NCI-H2107 (cell line): ENCODE measurements at regions not wholly inside any gene's neighbourhood (a gene's known extent, or its start where the extent isn't known, plus 50 kb on each side); places are given as distances from the start of the nearest gene placed in this dataset.
"Not testable (repeated sequence)": the region's sequence is repeated elsewhere in the genome, so short reads cannot be mapped to it uniquely, and the experiment has no call there.

Source experiments
- DNase-seq: peaks from one replicate; lab custom pipeline; 2025; lab: John Stamatoyannopoulos, UW

DNA sequence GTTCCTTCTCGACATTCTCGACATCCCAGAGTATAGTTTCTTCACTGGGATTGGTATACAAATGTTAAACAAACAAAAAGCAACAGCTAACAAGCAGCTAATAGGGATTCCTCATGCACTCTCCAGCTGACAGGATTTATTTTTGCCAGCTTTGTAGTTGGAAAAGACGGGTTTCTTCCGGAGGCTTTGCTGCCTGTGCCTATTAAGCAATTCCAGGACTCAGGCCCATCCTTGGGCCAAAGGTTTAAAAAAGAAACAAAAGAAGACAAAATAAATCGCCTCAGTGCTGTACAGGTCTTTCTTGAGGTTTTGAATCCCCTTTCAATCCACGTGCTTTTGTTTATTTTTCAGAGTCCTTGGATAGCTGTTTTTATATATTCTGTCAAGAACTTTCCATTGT lies 1414.5 kb upstream of the PCDH9 start:
- DNase-seq, result no peak

DNA sequence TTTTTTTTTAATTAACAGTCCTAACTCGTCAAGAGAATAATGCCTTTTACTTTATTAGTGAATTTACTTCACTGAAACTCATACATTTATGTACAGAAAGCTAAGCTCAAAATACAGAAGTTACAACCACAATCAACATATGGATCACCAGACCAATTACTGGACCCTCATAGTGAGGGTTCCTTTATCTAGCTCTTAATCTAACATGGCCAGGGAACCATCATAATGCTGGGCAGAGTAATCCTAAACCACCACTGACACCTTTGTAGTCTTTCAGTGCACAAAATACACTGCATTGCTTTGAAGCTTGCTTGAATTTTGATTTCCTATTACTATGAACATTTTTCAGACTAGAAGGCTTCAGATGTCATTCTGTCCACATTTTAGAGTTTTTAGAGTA lies 1406.6 kb upstream of the PCDH9 start:
- no peak for DNase-seq

DNA sequence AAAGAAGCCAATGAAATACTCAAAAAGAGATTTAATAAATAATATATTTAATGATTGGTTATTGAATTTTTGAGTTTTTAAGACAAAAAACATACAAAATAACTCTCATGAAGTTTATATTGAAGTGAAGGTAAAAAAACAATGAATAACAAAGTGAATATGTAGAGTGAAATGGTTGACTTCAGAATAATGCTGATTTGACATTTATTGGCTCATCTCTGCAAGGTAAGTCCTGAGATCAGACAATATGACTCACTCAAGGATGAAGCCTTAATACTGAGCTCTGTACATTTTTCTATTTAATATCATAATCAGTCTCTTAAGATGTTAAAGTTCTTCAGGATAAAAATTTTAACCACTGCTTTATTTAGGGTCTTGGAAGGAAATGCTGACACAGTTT lies 1398.9 kb upstream of the PCDH9 start:
- no peak for DNase-seq

DNA sequence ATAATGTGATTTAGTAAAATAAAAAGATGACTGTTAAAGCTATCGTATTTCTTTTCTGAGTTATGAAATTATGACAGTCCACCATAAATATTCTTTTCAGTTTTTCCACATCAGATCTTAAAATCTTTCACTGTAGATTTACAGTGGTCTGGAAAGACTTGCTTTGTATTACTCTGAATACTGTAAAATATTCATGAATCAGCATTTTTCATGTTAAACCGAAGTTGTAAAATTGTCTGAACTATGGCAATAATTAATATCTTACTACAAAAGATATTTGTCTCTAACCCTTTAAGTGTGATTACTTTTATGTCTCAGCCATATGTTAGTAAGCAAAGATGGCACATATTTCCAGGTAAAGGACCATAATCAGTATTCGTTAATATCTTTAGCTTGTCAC lies 1397.2 kb upstream of the PCDH9 start:
- no peak for DNase-seq

DNA sequence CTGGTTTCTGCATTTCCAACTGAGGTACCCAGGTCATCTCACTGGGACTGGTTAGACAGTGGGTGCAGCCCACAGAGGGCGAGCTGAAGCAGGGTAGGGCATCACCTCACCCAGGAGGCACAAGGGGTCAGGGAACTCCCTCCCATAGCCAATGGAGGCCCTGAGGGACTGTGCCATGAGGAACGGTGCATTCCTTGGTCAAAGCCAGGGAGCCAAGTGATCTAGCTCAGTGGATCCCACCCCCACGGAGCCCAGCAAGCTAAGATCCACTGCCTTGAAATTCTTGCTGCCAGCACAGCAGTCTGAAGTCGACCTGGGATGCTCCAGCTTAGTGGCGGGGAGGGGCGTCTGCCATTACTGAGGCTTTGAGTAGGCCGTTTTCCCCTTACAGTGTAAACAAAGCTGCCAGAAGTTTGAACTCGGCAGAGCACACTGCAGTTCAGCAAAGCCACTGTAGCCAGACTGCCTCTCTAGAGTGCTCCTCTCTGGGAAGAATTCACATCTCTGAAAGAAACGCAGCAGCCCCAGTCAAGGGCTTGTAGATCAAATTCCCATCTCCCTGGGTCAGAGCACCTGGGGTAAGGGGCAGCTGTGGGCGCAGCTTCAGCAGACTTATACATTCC lies 1386.6 kb upstream of the PCDH9 start:
- no peak for DNase-seq

DNA sequence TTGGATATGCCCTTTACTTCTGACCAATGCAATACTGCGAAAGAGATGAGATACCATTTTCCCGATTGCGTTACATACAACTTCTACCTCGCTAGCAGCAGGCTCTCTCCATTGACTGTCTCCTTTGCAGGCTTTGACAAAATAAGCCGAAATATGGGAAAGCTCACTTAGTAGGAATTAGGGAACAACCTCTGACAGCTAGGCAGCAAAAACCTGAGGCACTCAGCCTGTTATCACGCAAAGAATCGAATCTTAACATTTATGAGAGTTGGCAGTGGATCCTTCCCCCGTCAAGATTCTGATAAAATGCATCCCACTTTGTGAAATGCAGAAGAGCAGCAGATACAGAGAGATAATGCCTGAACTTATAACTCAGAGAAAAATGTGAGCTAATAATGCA lies 1379.5 kb upstream of the PCDH9 start:
- no peak for DNase-seq

DNA sequence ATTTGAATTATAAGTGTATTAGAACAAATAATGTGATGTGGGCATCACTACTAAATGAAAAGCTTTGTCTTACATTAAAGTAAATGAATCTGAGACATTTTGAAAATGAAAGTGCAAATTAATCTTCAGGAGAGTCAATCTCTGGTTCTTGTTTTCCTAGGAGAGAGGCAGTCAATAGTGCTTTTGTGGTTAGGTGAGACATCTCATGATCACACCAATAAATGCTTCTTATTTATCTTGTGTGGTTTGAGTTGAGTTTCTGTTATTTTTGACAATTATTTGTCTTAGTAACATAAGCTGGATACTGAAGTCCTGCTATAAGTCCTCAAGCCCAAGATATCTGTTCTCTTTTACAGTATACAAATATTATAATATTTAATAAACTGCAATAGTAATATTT lies 1378.0 kb upstream of the PCDH9 start:
- DNase-seq, result no peak

DNA sequence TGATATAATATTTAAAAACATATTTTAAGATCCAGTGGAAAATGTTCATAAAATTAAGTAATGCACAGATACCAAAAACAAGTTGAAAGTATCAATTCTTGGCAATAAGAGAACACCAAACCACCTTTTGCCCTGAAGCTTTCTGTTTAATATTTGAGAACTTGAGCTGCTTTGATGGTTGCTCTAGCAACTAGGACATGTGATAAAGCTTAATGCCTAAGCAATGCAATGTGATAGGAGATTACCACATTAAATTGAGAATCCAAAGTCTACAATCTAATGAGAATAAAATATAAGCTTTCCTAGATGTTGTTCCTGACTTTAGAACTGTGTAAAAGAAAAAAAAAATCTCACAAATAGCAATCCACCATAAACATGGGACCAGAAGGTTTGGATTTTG lies 1367.5 kb upstream of the PCDH9 start:
- no peak for DNase-seq

DNA sequence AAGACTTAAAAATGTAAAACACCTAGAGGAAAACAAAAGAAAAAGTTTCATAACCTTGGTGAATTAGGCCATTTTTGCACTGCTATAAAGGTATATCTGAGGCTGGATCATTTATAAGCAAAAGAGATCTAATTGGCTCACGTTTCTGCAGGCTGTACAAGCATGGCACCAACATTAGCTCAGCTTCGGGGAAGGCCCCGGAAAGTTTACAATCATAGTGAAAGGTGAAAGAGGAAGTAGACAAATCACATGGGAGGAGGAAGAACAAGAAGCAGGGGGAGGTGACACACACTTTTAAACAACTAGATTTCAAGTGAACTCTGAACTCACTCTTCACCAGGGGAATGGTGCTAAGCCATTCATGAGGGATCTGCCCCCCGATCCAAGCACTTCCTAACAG lies 1358.5 kb upstream of the PCDH9 start:
- no peak for DNase-seq

DNA sequence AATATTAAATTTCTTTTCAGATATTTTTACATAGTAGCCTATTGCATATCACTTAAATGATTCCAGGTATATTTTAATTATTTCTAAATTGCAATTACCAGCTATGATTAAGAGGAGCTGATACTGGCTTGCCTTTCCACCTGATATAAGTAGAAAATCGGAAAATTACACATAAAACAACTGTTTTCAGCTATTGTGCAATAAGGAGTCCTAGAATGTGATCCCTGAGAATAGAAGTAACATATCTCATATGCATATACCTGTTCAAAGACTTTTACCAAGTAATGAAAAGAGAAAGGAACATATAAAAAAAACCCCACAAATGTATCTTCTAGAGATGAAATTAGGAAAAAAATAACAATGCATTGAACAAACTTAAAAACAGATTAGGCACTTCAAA lies 1354.6 kb upstream of the PCDH9 start:
- DNase-seq, result no peak

DNA sequence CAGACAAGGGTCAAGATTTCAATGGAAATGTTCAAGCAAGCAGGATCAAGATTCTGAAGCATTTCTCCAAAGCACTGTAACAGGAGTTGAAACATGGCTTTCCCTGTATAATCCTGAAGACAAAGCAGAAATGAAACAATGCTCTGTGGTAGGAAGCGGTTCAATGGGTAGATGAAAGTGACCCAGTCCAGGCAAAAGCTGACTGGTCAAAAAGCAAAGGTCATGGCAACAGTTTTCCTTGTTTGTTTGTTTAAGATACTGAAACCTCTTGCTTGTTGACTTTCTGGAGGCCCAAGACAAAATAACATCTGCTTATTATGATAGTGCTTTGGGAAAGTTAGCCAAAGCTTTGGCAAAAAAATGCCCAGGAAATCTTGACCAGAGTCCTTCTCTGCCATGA lies 1343.9 kb upstream of the PCDH9 start:
- no peak for DNase-seq

DNA sequence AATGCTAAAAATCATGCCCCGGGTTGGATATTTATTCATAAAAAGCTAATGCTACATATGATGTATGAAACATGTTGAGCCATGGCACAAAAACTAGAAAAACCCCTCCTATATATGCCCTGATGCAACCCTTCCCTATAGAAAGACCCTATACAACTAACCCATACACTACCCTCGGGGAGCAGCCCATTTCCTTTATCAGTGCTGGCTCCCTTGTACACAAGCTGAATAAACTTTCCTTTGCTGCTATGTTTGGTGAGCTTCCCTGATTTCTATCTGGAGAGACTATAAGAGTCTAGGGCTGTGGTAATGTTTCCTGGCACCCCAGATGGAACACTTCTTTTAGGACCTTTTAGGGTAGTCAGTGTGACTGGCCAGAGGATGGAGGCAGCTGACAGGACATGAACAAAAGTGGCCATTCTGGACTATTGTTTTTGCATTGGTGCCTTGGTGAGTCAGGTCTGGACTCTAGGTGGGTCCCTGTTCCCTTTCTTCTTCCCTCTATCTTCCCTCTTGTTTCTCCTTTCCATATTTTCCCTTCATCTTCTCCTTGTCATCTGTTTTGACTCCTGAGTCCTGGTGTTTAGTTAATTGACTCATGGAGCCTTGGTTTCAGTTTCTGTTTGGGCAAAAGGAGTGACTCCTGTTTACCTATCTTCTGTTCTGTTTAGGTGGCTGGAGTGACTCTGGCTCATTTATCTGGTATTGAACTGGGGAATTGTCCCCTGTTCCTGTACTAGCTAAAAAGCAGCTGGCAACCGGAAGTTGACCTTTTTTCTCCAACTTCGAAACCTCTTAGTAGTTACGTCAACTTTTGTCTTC lies 1321.8 kb upstream of the PCDH9 start:
- no peak for DNase-seq

DNA sequence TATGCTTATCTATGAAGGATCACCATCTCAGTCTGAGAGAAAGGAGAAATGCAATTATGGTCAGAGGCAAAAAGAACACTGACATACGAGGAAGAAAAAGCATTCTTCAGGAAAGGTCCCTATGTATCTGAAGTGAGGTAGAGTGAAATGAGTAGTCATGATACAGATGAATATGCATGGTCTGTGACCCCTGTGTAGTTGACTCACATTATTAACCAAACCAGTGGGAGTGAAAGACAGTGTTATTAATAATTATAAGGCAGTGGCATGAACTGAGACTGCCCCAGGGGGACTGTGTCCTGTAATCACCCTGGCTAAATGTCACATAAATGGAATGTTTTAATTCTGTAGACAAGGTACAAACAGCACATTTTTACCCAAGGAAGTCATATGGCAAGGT lies 1320.2 kb upstream of the PCDH9 start:
- no peak for DNase-seq

DNA sequence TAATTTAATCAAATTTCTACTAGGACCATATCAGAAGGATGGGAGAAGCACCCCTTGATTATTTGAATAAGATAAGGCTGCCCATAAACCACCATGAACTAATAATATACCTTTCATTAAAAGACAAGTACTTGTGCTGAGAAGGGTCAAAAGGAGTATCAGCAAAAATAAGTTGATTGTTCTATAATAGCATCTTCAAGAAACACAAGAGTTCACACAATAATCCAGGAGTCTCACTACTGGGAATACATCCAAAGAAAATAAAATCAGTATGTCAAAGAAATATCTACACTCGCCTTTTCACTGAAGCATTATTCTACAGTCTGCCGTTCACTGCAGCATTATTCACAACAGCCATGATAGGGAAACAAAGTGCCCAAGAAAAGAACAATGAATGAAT lies 1310.1 kb upstream of the PCDH9 start:
- DNase-seq, result no peak

DNA sequence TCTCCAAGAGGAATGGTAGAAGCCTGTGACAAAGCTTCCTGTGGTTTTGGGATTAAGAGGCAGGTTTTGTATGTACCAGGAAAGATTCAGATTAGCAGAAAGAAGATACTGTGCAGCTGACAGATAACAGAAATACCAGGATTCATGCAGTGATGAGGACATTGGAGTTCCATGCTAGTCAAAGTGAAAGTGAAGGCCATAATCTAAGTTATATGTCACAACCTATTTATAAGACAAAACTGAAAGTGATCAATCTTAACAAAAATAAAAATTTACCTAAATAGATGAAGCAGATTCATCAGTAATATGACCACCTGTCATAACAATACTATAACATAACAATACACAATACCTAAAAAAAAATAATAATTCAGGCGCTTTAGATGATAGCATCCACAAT lies 1305.2 kb upstream of the PCDH9 start:
- DNase-seq, result no peak

DNA sequence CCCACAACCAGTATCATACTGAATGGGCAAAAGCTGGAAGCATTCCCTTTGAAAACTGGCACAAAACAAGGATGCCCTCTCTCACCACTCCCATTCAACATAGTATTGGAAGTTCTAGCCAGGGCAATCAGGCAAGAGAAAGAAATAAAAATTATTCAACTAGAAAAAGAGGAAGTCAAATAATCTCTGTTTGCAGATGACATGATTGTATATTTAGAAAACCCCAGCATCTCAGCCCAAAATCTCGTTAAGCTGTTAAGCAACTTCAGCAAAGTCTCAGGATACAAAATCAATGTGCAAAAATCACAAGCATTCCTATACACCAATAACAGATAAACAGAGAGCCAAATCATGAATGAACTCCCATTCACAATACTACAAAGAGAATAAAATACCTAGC lies 1297.0 kb upstream of the PCDH9 start:
- DNase-seq, result not testable (repeated sequence)

DNA sequence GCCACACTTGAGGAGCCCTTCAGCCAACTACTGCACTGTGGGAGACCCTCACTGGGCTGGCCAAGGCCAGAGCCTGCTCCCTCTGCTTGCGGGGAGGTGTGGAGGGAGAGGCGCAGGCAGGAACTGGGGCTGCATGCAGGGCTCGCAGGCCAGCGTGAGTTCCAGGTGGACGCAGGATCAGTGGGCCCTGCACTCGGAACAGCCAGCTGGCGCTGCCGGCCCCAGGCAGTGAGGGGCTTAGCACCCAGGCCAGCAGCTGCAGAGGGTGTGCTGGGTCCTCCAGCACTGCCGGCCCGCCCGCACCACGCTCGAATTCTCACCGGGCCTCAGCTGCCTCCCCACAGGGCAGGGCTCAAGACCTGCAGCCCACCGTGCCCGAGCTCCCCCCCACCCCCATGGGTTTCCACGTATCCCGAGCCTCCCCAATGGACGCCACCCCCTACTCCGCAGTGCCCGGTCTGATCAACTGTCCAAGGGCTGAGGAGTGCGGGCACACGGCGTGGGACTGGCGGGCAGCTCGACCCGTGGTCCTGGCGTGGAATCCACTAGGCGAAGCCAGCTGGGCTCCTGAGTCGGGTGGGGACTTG lies 1293.8 kb upstream of the PCDH9 start:
- no peak for DNase-seq

DNA sequence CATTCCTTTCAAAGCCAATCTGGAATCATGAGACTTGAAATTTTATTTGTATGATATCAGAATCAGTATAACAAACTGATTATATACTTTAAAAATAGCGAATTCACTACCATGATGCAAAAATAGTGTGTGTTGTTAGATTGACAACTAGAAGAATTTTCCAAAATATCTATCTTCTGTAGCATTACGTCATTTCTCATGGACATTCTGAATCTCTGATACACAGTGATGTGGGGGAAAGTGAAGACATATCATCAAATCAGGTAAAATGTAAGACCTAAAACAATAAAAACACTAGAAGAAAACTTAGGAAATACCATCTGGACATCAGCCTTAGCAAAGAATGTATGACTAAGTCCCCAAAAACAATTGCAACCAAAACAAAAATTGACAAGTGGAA lies 1292.0 kb upstream of the PCDH9 start:
- no peak for DNase-seq

DNA sequence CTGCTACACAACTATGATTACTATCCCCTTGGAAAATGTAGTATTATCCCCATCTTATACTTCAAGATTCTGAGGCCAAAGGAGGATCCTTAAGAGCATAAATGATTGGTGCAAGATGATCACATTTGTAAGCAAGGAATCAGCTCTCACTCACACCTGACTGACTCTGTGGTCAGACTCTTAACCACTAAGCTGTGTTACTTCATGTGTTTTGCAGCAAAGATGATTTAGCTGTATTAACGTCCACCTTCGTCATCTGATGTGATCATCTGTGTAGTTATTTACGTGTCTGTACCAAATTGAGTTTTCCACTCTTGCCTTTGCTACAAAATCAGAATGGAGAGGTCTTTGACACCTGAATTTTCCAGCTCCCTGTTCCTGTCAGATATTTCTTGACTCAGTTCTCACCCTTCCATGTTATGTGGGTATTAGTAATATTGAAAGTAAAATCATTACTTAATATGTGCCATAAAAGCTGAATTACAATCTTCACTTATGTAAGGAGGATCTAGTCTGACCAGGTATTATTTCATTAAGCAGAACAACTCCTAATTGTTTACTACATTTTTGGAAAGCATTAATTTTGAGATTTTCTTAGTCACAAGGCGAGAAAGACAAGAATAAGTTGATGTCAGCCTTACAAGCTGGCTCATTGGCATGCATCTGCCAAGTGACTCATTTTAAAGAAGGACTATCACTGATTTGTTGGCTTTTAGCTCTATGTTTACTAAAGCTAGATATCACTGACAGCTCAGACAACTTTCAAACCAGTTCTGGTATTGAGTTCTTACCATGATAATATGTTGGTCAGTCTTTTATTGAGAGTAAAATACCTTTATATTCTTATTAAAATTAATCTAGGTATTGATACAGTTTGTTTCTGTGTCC lies 1279.8 kb upstream of the PCDH9 start:
- DNase-seq, result no peak

DNA sequence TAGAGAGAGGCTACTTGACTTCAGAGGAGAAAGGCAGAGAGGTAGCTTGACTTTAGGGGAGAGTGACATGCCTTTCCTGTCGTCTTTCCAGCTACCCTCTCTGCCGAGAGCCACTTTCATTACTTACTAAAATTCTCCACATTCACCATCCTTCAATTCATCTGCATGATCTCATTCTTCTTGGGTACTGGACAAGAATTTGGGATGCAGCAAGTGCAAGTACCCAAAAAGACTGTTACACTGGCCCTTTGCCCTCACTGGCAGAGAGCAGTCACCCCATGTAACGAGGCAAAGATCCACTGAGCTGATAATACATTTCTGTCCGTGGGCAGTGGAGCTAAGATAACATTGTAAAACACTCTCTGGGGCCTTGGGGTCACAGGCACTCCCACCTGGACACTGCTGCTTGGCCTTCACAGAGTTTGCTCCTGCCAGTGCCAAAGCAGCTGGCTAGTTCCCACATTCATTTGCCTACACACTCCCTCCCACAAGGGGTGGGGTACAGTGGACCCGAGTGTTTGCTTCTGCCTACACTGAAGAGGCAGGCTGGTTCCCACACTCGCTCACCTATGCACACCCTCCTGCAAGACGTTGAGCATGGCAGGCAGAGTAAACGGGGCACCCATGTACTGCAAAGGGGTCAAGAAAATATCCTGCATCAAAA lies 1276.9 kb upstream of the PCDH9 start:
- DNase-seq, result no peak

DNA sequence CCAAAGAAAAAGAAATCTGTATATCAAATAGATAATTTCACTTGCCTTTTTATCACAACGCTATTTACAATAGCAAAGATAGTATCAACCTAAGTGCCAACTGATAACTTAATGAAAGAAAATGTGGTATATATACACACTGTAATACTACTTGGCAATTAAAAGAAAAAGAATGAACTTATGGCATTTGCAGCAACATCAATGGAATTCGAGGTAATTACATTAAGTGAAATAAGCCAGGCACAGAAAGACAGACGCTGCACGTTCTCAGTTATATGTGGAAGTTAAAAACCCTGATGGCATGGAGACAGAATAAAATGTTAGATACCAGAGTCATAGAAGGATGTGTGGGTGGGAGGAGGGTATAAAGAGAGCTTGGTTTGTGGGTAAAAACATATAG lies 1260.5 kb upstream of the PCDH9 start:
- no peak for DNase-seq

DNA sequence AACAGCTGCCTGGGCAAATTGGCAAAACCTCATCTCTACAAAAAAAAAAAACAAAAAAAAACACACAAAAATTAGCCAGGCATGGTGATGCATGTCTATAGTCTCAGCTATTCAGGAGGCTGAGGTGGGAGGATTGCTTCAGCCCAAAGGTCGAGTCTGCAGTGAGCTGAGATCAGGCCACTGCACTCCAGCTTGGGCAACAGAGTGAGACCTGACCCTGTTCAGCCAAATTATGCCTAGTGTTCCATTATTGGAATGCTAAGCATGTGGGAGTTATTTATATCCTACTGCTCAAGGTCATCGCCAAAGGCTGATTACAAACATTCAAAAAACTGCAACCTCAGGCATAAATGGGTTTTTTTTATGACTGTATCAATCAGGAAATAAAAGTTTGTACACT lies 1251.0 kb upstream of the PCDH9 start:
- DNase-seq, result no peak
